Stimulated activated CD4-positive, alpha-beta T cell treated with anti-CD3 and anti-CD28 coated beads, Interleukin-4, amount 100 ng/mL, for 24 hours (primary cell): ENCODE measurements at regions not wholly inside any gene's neighbourhood (a gene's known extent, or its start where the extent isn't known, plus 50 kb on each side); places are given as distances from the start of the nearest gene placed in this dataset.

Experiments used
- DNase-seq: peaks from one replicate; pipeline ENCODE4 v3.0.0-alpha.2; 2020

DNA sequence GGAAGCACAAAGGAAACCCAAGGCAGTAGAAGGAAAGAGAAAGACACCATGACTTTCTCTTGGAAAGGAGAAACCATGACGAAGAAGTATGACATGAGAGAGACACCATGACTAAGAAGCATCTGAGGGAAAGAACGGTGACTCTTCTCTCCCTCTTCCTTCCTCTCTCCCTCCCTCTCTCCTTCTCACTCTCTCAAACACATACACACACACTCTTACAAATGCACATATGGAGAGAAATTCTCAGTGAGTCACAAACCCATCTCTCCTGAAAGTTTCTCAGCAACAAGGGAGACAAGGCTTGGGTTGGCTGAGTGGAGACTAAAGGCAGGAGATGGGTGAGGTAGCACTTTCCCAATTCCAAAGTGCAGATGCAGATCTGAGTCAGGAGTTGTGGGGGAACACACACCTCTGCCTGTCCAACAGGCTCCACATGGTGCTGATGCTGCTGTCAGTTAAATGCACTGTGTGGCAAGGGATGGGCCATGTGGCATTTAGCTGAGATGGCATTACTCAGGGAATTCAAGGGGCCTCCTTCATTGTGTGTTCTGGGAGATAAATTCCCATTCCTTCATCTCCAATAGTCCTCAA is 336.7 kb upstream of the C16orf82 start:
- no peak for DNase-seq

DNA sequence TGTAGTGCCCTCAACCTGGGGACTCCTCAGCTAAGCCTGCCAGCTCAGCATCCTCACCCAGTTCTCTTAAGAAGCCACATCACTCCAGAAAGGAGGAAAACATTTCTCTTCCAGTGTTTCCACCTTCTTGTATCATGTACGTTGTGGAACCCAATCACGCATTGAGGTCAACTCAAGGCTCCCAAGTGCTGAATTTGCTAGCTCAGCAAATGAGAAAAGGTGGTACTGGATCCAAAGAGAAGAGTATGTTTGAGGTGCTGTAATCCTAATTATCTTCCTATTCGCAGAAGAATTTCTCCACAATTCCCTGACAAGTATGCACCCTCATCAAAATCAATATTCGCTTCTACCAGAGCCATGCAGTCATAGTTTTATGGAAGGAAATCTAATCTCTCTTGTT is 335.0 kb upstream of the C16orf82 start:
- DNase-seq = no peak

DNA sequence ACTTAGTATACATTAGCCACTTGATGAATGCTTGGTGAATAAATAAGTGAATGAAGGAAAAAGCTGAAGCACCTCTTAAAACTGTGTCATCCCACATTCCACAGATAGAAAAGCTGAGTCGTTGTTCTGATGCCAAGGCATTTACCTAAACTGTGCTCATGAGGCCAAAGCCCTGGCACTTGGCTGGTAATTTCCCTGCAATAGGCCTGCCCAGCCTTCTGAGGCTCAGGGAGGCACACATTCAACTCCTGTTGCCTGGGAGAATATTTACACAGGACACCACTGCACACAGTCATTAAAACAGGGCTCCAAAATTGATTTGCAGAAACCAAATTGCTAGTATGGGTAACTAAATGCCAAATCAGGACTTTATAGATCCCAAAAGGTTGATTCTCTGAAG is 333.0 kb upstream of the C16orf82 start:
- DNase-seq = no peak

DNA sequence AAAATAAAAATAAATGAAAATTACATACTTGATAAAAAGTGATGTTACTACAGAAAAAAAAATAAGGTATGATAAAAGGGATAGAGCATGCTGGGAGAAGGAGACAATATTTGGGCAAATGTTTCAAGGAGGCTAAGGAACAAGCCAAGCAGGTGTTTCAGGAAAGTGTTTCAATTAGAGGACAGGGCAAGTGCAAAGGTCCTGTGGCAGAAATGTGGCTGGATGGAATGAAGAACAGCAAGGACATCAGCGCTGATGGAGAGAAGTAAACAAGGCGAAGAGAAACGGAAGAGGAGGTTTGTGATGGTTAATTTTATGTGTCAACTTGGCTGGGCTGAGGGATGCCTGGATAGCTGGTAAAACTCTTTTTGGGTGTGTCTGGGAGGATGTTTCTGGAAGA is 331.2 kb upstream of the C16orf82 start:
- no peak for DNase-seq

DNA sequence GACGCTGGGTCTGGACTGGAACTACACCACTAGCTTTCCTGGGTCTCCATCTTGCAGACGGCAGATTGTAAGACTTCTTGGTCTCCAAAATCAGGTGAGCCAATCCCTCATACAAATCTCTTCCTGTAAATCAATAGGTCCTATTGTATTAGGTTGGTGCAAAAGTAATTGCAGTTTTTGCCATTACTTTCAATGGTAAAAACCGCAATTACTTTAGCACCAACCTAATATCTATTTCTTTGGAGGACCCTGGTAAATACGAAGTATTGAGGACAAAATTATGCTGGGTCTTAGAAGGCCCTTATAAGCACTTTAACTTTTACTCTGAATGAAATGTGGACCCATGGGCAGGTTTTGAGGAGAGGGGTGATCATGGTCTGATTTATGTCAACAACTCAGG is 330.6 kb upstream of the C16orf82 start:
- no peak for DNase-seq

DNA sequence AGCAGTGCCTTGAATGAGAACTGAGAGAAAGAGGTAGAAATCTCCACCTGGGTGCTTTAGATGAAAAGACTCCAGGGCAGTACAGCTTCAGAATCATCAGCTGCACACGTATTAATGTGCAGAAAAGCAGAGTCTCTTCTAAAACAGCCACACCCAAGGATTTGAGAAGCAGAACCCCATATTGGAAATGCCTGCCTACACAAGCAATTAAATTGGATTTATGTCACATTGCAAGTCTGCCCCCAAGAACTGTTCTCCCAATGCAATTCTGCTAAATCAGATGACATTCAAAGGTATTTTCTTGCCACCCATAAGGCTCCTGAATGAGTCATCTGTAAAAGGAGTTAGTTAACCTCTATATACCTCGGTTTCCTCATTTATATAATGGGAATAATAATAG is 326.0 kb upstream of the C16orf82 start:
- no peak for DNase-seq

DNA sequence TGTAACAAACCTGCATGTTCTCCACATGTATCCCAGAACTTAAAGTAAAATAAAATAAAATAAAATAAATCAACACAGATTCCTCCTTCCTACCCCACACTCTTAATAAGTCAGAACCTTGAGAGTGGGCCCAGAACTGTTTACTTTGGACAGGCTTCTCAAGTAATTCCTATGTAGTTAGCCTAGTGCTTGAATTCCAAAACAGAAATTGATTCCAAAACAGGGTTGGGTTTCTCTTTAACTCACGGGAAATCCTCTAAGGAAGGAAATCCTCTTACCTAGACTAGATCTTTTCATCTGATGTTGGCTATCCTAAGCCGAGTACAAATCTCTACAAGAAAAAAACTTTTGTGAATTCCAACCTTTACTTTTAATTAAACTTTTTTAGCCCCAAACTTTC is 324.7 kb upstream of the C16orf82 start:
- no peak for DNase-seq

DNA sequence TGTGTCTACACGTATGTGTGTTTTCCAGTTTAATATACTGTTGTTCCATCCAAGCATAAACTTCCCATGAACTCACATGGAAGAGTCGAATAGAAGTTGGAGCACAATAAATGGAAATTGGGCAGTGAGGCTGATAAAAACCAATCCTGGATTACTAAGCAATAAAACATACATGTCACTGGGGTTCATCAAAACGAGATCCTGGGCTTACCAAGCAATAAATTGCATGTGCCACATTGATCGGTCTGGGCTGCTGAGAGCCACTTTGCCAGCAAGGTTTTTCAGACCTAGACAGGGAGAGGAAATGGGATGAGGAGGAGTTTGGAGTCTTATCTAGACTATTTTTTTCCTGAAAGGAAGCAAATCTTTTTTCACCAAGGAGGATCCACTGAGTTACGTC is 322.3 kb upstream of the C16orf82 start:
- no peak for DNase-seq

DNA sequence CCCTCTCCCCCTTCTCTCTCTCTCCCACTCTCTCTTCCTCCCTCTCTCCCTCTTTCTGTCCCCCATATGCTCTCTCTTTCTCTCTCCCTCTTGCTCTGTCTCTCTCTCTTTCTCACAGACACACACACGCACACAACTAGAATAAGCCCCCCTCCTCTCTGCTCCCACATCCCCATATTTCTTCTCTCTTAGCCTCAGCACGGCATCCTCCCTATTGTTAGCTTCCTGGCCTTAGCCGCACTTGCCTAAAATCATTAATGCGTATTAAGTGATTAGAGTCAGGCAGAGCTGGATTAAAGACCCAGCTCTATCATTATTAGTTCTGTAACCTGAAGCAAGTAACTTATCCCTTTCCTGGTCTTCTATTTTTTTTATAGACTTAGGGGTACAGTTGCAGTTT is 319.0 kb upstream of the C16orf82 start:
- DNase-seq = no peak

DNA sequence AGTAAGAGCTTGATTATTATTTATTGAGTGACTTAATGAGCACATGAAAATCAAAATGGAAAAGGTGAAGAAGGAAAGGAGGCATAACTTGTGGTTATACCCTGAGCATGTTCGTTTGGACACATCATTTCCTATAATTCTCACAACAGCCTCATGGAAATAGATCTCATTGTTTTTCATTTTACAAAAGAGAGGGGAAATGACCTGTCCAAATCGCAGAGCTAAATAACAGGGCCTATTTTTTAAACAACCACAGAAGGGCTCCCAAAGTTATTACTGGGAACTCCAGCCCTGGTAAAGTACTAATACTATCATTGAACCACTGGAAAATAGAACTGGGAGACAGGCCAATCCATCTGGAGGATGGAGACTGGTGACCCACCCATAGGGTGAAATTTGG is 317.7 kb upstream of the C16orf82 start:
- DNase-seq = no peak

DNA sequence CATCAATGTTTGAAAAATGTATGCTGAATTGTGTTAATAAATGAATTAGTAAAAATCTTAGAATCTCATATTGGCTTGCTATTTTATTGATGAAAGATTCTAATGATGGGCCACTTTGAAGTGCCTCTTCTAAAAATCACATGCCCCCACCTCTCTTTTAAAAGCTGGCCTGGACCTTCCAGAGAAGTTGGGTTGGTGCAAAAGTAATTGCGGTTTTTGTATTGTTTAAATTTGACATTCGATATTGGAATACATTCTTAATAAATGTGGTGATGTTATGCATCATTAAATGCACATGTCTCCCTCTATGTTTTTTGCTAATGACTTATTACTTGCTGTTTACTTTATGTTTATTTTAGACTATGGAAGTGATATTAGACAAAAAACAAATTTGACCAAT is 314.6 kb upstream of the C16orf82 start:
- no peak for DNase-seq

DNA sequence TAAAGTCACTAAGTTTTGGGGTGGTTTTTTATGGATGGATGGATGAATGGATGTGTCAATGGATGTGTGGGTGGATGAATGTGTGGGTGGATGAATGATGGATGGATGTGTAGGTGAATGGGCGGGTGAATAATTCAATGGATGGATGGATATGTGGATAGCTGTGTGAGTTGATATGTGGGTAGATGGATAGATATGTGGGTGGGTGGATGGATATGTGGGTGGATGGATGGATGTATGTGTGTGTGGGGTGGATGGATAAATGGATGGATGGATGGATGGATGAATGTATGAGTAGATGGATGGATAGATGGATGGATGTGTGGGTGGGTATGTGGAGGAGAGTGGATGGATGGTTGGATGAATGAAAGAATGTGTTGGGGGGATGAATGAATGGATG is 310.1 kb upstream of the C16orf82 start:
- no peak for DNase-seq

DNA sequence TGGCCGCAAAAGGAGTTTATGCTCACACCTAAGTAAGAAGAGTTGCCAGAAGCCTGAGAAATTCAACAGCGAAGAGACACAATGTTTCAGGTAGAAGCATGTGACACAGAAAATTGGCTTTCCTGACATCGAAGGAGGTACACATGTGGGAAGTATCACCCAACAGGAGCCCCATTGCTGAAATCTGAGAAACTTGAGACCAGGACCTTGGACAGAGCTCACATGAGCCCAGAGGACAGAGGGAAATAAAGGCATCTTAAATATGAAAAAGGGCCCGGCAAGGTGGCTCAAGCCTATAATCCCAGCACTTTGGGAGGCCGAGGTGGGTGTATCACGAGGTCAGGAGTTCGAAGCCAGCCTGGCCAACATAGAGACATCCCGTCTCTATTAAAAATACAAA is 304.1 kb upstream of the C16orf82 start:
- no peak for DNase-seq

DNA sequence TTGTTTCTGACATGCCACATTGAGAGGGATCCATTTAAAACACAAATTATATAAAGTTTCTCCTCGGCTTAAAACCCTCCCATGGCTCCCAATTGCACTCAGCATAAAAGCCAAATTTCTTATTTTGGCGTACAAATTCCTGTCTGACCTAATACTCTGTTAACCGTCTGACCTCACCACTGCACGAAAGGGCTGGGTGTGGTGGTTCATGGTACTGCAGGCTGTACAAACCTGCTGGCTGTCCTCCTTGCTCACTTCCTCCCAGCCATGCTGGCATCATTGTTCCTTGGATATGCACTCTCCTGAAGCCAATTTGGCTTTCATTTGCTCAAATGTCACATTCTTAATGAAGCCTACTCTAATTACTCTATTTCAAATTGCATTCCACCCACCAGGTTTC is 301.6 kb upstream of the C16orf82 start:
- DNase-seq = no peak

DNA sequence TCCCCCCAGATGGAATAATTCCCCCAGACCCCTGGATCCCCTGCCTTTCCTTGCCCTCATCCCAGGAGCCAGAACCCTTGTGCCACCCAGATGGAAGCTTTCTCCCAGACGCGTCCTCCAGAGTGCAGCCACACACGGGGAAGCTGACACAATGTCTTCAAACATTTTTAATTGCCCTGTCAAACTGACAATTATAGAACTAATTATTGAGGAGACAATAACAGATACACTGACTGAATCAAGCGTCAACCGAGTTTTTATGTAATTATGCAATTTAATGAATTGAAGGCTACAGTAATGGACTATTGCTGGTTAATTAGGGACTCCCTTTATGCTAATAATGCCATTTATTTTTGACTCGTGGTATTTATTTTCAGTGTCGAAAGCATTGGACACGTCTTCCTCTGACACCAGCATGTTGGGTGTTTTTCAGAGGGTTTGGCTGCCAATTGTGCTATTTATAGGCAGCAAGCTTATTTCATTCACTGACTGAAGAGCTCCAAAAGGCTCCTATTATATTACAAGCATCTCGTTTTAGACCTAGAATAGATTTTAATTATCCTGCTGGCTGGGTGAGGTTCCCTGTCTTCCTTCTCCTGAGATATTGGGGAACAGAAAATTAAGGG is 298.2 kb upstream of the C16orf82 start:
- DNase-seq = no peak

DNA sequence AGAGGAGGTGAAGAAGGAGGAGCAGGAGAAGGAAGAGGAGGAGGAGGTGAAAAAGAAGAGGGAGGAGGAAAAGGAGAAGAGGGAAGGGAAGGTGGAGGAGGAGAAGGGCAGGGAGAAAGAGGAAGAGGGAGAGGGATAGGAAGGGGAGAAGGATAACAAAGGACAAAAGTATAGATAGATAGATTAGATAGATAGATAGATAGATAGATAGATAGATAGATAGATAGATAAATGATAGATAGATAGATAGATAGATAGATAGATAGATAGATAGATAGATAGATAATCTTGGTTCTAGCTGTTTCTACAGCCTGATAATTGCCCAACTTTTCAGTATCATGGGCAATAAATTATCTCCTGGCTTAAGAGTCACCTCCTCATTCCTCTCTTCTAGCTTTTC is 296.2 kb upstream of the C16orf82 start:
- DNase-seq = no peak

DNA sequence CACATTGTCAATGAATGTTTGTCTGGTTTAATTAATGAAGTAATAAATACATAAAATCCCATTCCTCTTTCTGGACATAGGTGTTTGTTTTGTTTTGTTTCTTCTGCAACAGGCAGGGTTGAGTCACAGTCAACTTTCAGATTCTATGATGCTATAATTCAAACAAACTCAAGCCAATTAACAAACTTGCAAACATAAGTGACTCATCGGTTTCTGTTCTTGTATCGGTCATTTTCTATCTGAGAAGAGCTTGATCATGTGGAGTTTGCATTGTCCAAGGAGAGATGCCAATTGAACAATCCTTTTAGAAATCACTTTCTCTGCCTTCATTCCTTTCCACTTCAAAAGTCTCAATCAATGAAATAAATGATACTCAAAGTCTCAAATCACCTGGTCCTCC is 294.2 kb upstream of the C16orf82 start:
- DNase-seq = no peak

DNA sequence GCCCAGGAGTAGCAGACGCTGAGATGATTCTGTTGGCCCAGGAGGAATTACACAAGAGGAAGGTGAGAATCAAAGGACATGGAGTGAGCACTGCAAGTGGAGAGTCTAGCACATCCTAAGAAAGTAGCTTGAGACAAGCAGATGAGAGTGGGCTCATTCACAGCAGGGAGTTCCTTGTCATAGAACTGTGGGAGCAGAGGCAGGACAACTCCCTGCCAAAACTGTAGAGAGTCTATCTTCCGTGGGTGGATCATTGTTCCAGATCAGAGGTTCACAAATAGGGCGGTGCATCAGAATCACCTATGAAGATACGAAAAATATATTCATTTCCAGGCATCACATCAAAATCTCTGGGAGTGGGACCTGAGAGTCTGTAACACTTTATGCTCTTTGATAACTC is 288.9 kb upstream of the C16orf82 start:
- DNase-seq = no peak

DNA sequence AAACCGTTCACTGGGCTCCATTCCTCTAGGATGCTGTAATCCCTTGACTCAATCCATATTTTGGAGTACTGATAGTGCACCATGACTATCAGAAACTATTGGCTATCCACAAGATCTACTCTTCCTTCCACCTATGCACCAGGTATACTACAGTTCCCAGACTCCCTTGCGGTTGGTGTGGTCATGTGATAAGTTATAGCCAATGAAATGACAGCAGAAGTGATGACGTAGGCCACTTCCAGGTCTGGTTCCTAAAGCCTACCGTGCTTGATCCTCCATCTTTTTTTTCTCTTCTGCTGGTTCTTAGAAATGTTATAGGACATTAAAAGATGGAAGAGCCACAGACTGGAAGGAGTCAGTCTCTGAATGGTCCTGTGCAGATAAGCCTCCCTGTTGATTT is 278.8 kb upstream of the C16orf82 start:
- DNase-seq = no peak

DNA sequence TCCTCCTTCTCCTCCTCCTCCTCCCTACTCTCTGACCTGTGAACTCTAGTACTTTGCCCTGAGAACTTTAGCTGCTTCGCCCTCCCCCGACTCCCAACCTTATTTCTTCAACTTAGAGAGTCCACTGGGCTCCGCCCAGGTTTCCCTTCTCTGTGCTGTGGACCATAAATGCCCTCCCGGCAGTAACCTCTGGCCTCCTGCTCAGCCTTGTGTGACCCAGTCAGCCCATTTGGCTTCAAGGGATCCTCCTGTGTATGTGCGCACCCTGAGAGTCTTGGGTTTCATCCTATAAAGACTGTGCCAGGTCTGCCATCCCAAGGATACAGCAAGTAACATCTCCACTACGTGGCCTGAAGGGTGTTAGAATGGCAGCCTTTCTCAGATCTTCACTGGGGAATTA is 275.6 kb upstream of the C16orf82 start:
- DNase-seq = no peak

DNA sequence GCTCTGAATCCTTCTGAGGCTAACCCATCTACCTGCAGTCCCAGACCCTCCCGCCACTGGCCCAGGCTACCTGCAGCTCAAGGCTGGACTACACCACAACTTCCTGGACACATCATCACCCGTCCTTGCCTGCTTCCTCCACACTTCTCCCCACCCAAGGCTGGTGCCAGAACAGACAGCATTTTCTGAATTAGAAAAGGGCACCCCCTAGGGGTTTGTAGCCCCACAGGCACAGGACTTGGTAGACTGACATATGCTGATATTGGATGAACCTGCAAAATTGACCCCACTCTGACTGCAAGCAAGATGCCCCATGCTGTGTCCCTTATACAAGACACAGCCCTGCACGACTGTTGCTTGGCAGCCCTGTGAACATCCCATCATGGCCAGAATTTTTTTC is 271.5 kb upstream of the C16orf82 start:
- DNase-seq = peak; percentile 17

DNA sequence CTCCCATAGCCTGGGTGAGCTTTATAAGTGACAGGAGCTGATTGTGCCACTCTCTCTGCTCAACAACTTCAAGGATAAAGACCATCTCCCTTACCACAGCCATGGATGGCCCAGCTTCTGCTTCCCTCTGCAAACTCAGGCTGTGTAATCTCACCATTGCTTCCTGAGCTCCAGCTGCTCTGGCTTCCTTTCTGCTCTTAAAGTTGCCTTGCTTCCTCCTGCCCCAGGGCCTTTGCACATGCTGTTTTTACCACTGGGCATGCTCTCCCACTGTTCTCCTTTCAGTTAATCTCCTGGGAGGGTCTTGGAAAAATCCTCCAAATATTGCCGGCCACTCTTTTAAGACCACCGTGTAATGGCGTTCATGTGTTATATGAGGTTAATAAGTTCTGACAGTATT is 265.1 kb upstream of the C16orf82 start:
- no peak for DNase-seq

DNA sequence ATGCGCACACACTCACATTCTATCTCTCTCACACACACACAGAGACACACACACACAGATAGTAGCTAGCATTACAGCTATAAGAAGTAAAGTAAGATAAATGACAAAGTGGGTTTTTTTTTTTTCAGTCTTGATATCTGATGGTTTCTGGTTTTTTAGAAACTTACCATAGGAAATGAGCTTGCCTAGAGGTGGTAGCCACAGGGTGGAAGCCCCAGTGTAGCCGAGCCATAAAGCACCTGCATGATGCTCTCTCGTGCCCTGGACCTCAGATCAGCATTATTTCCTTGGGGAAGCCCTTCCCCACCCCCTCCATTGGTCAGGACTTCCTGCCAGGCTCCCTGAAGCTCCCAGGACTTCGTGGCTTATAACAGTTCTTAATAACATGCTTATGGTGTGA is 264.3 kb upstream of the C16orf82 start:
- DNase-seq = no peak

DNA sequence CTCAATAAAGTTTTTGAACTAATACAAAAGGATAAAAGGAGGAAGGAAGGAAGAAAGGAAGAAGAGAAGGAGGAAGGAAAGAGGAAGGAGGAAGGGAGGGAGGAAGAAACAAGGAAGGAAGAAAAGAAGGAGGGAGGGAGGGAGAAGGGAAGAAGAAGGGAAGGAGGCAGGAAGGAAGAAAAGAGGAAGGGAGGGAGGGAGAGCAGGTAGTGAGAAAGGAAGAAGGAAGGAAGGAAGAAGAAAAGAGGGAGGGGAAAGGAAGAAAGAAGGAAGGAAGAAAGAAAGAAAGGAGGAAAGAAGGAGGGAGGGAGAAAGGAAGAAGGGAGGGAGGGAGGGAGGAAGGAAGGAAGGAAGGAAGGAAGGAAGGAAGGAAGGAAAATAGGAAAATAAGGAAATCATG is 263.8 kb upstream of the C16orf82 start:
- no peak for DNase-seq

DNA sequence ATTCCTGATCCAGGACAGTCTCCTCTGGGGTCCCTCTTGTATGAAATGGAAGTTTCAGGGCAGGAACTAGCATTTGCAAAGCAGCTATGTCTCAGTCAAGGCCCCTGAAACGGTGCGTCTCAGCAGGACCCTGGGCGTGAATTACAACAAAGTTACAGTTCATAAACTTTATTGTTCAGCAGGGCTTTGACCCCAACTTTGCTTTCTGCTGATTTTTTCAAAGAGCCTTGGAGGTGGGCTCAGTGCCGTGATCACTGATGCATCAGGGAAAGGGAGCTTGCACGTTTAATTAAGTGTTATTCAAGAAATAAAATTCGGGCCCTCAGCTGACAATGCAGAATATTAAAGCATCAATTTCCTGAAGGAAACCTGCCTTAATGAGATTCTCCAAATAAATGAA is 260.1 kb upstream of the C16orf82 start:
- DNase-seq = no peak

DNA sequence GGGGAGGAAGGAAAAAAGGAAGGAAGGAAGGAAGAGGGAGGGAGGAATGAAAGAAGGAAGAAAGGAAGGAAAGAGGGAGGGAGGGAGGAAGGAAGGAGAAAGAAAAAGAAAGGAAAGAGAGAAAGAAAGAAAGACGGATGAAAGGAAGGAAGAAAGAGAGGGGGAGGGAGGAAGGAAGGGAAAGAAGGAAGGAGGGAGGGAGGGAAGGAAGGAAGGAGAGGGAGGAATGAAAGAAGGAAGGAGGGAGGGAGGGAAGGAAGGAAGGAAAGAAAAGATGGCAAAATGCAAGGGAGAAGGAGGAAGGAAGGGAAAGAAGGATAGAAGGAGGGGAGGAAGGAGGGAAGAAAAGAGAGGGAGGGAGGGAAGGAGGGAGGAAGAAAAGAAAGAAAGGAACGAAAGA is 257.3 kb upstream of the C16orf82 start:
- DNase-seq = no peak
